Lung (tissue), 11 donors: ENCODE measurements at regions not wholly inside any gene's neighbourhood (a gene's known extent, or its start where the extent isn't known, plus 50 kb on each side); places are given as distances from the start of the nearest gene placed in this dataset.

Source experiments
- ATAC-seq: fragments of 200-7000 bp; cut with Tn5 transposase; one replicate; pipeline ENCODE4 v1.9.1; 2020; ENCODE audit warnings: moderate number of reproducible peaks; ENCODE audit not compliant: insufficient read depth, low FRiP score
- DNase-seq, 3 donors: peaks; one replicate each; pipeline ENCODE4 v3.0.0-alpha.2; 2013 to 2017
- H3K27ac ChIP-seq, 2 donors: one replicate each; pipeline ENCODE4 v1.5.1; 2013; ENCODE audit warnings: mild to moderate bottlenecking in 2 of 2, moderate library complexity in 2 of 2, control low read depth in 1 of 2, inconsistent platforms in 1 of 2, low read depth in 1 of 2, low read length in 1 of 2
- H3K27me3 ChIP-seq, 3 donors: one replicate each; pipeline ENCODE4 v1.5.1; 2013; ENCODE audit warnings: low read length in 2 of 3; ENCODE audit not compliant: control insufficient read depth in 3 of 3, insufficient read depth in 3 of 3
- H3K36me3 ChIP-seq, 4 donors: one replicate each; pipeline ENCODE4 v1.5.1; 2013; ENCODE audit warnings: low read length in 4 of 4, mild to moderate bottlenecking in 1 of 4, moderate library complexity in 1 of 4; ENCODE audit not compliant: control insufficient read depth in 4 of 4, insufficient read depth in 4 of 4
- H3K4me1 ChIP-seq, 5 donors: one replicate each; pipeline ENCODE4 v1.5.1; 2013; ENCODE audit warnings: low read length in 5 of 5, mild to moderate bottlenecking in 2 of 5, moderate library complexity in 1 of 5; ENCODE audit not compliant: control insufficient read depth in 5 of 5, insufficient read depth in 5 of 5
- H3K4me3 ChIP-seq: one replicate; pipeline ENCODE4 v1.5.1; 2013; ENCODE audit warnings: mild to moderate bottlenecking, control low read depth, moderate library complexity
- H3K9ac ChIP-seq, 2 donors: one replicate each; pipeline ENCODE4 v1.5.1; 2013; ENCODE audit warnings: low read length in 2 of 2, control low read depth in 1 of 2; ENCODE audit not compliant: insufficient read depth in 1 of 2
- H3K9me3 ChIP-seq, 4 donors: one replicate each; pipeline ENCODE4 v1.5.1; 2013; ENCODE audit warnings: low read length in 3 of 4, mild to moderate bottlenecking in 1 of 4, moderate library complexity in 1 of 4; ENCODE audit not compliant: control insufficient read depth in 4 of 4, insufficient read depth in 3 of 4
- WGBS, 2 donors: extraction: QIAGEN DNeasy Blood & Tissue Kit; methylation state at CpG; one replicate each; pipeline ENCODE4 v1.1.7; 2013; 5-methylcytosine and 5-hydroxymethylcytosine counted together
- TF ChIP-seq, protein P1 (sequence below): IDR thresholded peaks from 2 replicates; pipeline ENCODE4 v1.5.1; 2012; ENCODE audit warnings: mild to moderate bottlenecking; ENCODE audit errors: control extremely low read depth, extremely low read depth
- donor health status: control.
- donor health status: control.
- donor health status: Bipolar disorder and iron deficiency.
- donor health status: healthy.
- donor health status: DM: yes; HTN: yes; CAD: no.

DNA sequence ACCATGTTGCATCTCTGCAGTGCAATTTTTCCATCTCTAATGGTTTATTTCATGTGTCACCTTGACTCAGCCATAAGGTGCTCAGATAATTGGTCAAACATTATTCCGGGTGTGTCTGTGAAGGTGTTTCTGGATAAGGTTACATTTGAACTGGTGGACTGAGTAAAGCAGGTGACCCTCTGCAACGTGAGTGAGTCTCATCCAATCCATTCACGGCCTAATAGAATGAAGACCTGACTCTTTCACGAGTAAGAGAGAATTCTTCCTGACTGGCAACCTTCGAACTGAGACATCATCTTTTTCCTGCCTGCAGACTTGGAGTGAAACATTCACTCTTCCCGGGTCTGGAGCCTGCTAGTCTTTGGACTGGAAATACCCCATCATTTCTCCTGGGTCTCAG lies 77.1 kb upstream of the SLC22A23 start:
- H3K36me3 ChIP-seq, result no peaks in the 10 kb centered on the region
- H3K4me1 ChIP-seq, result peaks cover 0 to 7% (median 0%) of the 10 kb centered on the region in 5 donors
- ATAC-seq (no peak), DNase-seq (no peak)
- peaks cover 0 to 2% (median 0%) of the 10 kb centered on the region in 4 donors for H3K9me3 ChIP-seq
- no peak overlapping the region for H3K27ac ChIP-seq
- H3K27me3 ChIP-seq, result no peaks in the 10 kb centered on the region
- 91 to 93% methylated on average over 6 of the region's 6 CpGs for WGBS, 2 donors
- TF ChIP-seq, protein P1, sequence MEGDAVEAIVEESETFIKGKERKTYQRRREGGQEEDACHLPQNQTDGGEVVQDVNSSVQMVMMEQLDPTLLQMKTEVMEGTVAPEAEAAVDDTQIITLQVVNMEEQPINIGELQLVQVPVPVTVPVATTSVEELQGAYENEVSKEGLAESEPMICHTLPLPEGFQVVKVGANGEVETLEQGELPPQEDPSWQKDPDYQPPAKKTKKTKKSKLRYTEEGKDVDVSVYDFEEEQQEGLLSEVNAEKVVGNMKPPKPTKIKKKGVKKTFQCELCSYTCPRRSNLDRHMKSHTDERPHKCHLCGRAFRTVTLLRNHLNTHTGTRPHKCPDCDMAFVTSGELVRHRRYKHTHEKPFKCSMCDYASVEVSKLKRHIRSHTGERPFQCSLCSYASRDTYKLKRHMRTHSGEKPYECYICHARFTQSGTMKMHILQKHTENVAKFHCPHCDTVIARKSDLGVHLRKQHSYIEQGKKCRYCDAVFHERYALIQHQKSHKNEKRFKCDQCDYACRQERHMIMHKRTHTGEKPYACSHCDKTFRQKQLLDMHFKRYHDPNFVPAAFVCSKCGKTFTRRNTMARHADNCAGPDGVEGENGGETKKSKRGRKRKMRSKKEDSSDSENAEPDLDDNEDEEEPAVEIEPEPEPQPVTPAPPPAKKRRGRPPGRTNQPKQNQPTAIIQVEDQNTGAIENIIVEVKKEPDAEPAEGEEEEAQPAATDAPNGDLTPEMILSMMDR, result no peak
- H3K4me3 ChIP-seq, result no peak overlapping the region
- no peak overlapping the region for H3K9ac ChIP-seq

DNA sequence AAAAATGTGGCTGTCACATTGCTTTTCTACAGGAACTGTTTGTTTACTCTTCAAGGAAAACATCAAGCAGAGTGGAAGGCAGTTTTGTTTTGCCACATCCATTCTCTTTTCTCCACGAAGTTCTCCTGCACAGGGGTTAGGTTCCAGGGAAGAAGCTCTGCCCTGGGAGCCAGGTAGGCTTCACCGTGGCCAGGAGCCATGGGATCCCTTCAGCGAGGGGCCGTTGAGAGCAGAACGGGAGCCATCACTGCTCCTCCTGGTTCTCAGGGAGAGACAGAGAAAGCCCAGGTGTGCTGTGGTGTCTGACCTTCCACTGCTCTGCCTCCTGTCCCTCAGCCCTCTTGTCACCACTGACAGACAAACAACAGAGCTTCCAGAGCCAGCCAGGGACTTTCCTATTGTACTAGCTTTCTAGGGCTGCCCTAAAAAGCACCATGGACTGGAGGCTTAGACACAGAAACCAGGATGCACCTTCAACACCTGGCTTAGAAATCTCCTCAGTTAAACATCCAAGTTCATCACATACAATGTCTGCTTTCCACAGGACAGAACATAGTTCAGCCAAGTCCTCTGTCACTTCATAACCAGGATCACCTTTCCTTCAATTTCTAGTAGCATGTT lies 75.6 kb upstream of the SLC22A23 start:
- Histone ChIP-seq H3K27ac (no peak overlapping the region), H3K9me3 (peaks cover 0 to 2% (median 0%) of the 10 kb centered on the region in 4 donors), H3K4me3 (no peak overlapping the region), H3K9ac (no peak overlapping the region), H3K36me3 (no peaks in the 10 kb centered on the region), H3K4me1 (peaks cover 0 to 7% (median 0%) of the 10 kb centered on the region in 5 donors), H3K27me3 (no peaks in the 10 kb centered on the region)
- ATAC-seq, result no peak
- TF ChIP-seq, protein P1, result no peak
- 71 to 84% methylated on average over 5 of the region's 5 CpGs for WGBS, 2 donors
- no peak for DNase-seq

DNA sequence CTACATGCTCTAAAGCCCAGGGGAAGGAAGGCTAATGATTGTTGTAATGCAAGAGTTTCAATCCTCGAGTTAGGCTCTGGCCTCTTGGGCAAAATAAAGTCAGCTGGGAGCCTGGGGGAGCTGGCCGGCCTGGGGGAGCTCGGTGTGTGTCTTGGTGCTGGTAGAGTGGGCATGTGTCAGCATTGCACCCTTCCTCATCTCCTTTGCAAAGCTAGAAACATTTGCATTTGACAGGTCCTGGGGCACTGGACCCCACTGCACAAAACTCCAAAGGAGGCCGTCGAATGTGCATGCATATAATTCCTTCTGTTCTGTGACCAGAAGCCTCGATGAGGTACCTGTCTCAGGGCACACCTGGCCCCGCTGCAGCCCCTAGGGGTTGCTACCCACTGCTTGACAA lies 74.6 kb upstream of the SLC22A23 start:
- ATAC-seq (no peak), DNase-seq (no peak)
- Histone ChIP-seq H3K4me1 (peaks cover 0 to 7% (median 0%) of the 10 kb centered on the region in 5 donors), H3K36me3 (no peaks in the 10 kb centered on the region), H3K4me3 (no peak overlapping the region), H3K27me3 (no peaks in the 10 kb centered on the region), H3K27ac (no peak overlapping the region), H3K9me3 (peaks cover 0 to 2% (median 0%) of the 10 kb centered on the region in 4 donors), H3K9ac (no peak overlapping the region)
- WGBS, 2 donors, result 88 to 91% methylated on average over 7 of the region's 7 CpGs
- TF ChIP-seq, protein P1, result no peak

DNA sequence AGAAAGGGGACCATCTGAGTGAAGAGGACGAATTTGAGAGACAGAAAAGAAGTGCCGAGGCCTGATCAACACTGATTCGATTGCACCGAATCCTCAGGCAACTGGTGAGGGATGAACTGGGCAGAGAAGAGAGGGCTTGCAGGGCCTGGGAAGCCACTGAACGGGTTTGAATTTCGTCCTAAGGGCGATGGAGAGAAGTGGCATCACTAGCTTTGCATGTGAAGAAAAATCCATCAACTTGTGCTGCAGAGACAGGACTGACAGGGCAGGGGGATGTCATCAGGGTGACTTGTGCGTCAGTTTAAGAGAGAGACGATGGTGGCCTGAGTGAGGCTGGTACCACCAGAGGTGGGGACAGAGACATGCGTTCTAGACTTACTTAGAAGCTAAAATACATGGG lies 73.7 kb upstream of the SLC22A23 start:
- Histone ChIP-seq H3K9me3 (peaks cover 0 to 2% (median 0%) of the 10 kb centered on the region in 4 donors), H3K9ac (no peak overlapping the region), H3K4me3 (no peak overlapping the region), H3K36me3 (no peaks in the 10 kb centered on the region), H3K4me1 (no peaks in the 10 kb centered on the region), H3K27ac (no peak overlapping the region), H3K27me3 (no peaks in the 10 kb centered on the region)
- TF ChIP-seq, protein P1, result no peak
- ATAC-seq, result no peak
- no peak for DNase-seq
- 89 to 93% methylated on average over 10 of the region's 10 CpGs for WGBS, 2 donors
